ENCODE measurements at regions not wholly inside any gene's neighbourhood (a gene's known extent, or its start where the extent isn't known, plus 50 kb on each side); places are given as distances from the start of the nearest gene placed in this dataset. TPM values are rescaled to one million over a fixed set of nuclear protein-coding genes. Genes with fewer than 3 reads are reported as not detected.

GRCh38 chr4:61070269-61070668, 129.9 kb upstream of the ADGRL3 start:
- no peak for DNase-seq (ENCODE audit: low spot score)
- intact Hi-C loops (cut with DNase I), result no loop called here

- intact Hi-C loops (cut with DNase I), result no loop called here
- no peak for DNase-seq (ENCODE audit: low spot score)
Observed at GRCh38 chr4:61079427-61079826, 120.7 kb upstream of the ADGRL3 start.

GRCh38 chr4:61079976-61080375, 120.2 kb upstream of the ADGRL3 start:
- no peak for DNase-seq (ENCODE audit: low spot score)
- intact Hi-C loops (cut with DNase I), result no loop called here

GRCh38 chr4:61085534-61085933, 114.6 kb upstream of the ADGRL3 start:
- no peak for DNase-seq (ENCODE audit: low spot score)
- intact Hi-C loops (cut with DNase I), result no loop called here

GRCh38 chr4:61086357-61086756, 113.8 kb upstream of the ADGRL3 start:
- no peak for DNase-seq (ENCODE audit: low spot score)
- intact Hi-C loops (cut with DNase I), result no loop called here

- no peak for DNase-seq (ENCODE audit: low spot score)
- intact Hi-C loops (cut with DNase I), result no loop called here
Observed at GRCh38 chr4:61086979-61087378, 113.1 kb upstream of the ADGRL3 start.

- intact Hi-C loops (cut with DNase I), result no loop called here
- DNase-seq (ENCODE audit: low spot score), result no peak
Observed at GRCh38 chr4:61094854-61095598, 105.1 kb upstream of the ADGRL3 start.

GRCh38 chr4:61128682-61129081, 71.4 kb upstream of the ADGRL3 start:
- intact Hi-C loops (cut with DNase I), result no loop called here
- DNase-seq (ENCODE audit: low spot score), result no peak

GRCh38 chr4:61129971-61130370, 70.2 kb upstream of the ADGRL3 start:
- intact Hi-C loops (cut with DNase I), result no loop called here

GRCh38 chr4:61143461-61143860, 56.7 kb upstream of the ADGRL3 start:
- intact Hi-C loops (cut with DNase I), result no loop called here
- DNase-seq (ENCODE audit: low spot score), result no peak

More at GRCh38 chr4:61129971-61130370, 70.2 kb upstream of the ADGRL3 start:
- no peak for DNase-seq (ENCODE audit: low spot score)

- DNase-seq (ENCODE audit: low spot score), result no peak
- intact Hi-C loops (cut with DNase I), result no loop called here
Observed at GRCh38 chr4:61149278-61149677, 50.8 kb upstream of the ADGRL3 start.

Small RNA genes lying in the stretch of these regions (microRNA-seq; reads per million reads assigned to microRNA genes)
- gene MIR548AG1, result not detected
